ENCODE measurements at regions not wholly inside any gene's neighbourhood (a gene's known extent, or its start where the extent isn't known, plus 50 kb on each side); places are given as distances from the start of the nearest gene placed in this dataset.

DNA sequence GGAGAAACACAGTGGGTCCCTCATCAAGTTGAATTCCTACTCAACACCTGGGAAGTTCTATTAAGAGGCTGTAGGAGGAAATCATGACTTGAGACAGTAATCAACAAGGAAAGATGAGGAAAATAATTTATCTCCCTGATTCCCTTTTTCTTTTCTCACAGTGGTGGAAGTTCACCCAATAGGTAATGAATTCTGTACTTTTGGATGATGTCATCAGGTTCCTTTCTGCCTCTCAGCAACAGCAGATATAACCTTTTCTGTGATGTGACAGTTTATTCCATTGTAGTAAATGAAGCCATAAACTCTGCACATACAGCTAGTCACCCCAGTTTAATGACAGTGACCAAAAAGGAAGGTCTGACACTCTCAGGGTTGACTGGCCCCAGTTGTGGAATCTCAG, 1265.0 kb downstream of the NXPH1 start:
- Mint-ChIP-seq H3K27me3 (ENCODE audit: low read depth in 3 of 3) (peaks cover 0 to 2% (median 0%) of the 10 kb centered on the region in 3 donors), H3K36me3 (no peaks in the 10 kb centered on the region), H3K27ac (no peak overlapping the region), H3K9me3 (peaks cover 0 to 16% (median 3%) of the 10 kb centered on the region in 7 donors), H3K4me1 (no peaks in the 10 kb centered on the region), H3K4me3 (no peak overlapping the region)
- Histone ChIP-seq H4K20me1 (ENCODE audit: insufficient read depth, low read length) (no peaks in the 10 kb centered on the region), H2AFZ (ENCODE audit: insufficient read depth, low read depth, low read length, poor library complexity, severe bottlenecking) (no peak overlapping the region), H3K9ac (ENCODE audit: insufficient read depth, low read length, poor library complexity, severe bottlenecking) (no peak overlapping the region), H3K4me2 (replicated peaks; ENCODE audit: extremely low read depth, low read length, poor library complexity, severe bottlenecking) (no peak overlapping the region), H3K27ac (ENCODE audit: low read depth in 1 of 2, low read length in 2 of 2) (no peak overlapping the region), H3K4me3 (replicated peaks in 1 of 3; ENCODE audit: low read depth in 2 of 3, low read length in 3 of 3) (no peak overlapping the region), H3K9me3 (replicated peaks in 1 of 2; ENCODE audit: control insufficient read depth in 1 of 2, insufficient read depth in 1 of 2, low read length in 2 of 2) (peaks cover 7 to 11% of the 10 kb centered on the region in 2 donors), H3K27me3 (ENCODE audit: control insufficient read depth in 2 of 2, insufficient read depth in 2 of 2, low read length in 2 of 2) (no peaks in the 10 kb centered on the region), H3K79me2 (ENCODE audit: insufficient read depth, low read length) (no peaks in the 10 kb centered on the region), H3K4me1 (ENCODE audit: control insufficient read depth in 1 of 2, insufficient read depth in 2 of 2, low read length in 2 of 2) (no peaks in the 10 kb centered on the region), H3K36me3 (replicated peaks in 1 of 2; ENCODE audit: control insufficient read depth in 1 of 2, insufficient read depth in 2 of 2, low read length in 2 of 2) (no peaks in the 10 kb centered on the region)
- intact Hi-C loops (cut with micrococcal nuclease): no loop called here
- TF ChIP-seq, protein P1, sequence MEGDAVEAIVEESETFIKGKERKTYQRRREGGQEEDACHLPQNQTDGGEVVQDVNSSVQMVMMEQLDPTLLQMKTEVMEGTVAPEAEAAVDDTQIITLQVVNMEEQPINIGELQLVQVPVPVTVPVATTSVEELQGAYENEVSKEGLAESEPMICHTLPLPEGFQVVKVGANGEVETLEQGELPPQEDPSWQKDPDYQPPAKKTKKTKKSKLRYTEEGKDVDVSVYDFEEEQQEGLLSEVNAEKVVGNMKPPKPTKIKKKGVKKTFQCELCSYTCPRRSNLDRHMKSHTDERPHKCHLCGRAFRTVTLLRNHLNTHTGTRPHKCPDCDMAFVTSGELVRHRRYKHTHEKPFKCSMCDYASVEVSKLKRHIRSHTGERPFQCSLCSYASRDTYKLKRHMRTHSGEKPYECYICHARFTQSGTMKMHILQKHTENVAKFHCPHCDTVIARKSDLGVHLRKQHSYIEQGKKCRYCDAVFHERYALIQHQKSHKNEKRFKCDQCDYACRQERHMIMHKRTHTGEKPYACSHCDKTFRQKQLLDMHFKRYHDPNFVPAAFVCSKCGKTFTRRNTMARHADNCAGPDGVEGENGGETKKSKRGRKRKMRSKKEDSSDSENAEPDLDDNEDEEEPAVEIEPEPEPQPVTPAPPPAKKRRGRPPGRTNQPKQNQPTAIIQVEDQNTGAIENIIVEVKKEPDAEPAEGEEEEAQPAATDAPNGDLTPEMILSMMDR (IDR thresholded peaks at IDR 0.05): no peak
- DNase-seq: no peak

DNA sequence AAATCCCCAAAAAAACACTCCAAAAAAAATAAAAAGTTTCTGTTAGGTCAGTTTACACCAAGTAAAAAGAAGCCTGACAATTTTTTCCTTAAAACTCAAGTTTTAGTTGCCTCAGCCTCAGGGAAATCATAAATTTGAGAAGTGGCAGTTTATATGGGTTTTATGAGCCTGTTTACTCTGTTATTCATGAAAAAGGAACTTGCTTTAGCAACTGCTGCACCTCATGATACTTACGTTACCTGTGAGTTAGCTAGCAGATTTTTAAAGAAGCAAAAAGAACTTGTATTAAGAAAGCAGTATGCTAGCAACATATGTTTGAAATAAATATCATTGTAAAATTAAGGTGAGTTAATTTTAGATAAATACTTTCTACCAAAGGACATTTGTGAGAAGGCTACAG, 1264.5 kb upstream of the PHF14 start:
- Mint-ChIP-seq H3K4me3 (no peak overlapping the region), H3K27me3 (ENCODE audit: low read depth in 3 of 3) (no peaks in the 10 kb centered on the region), H3K27ac (no peak overlapping the region), H3K9me3 (peaks cover 0 to 6% (median 3%) of the 10 kb centered on the region in 7 donors), H3K36me3 (no peaks in the 10 kb centered on the region), H3K4me1 (no peaks in the 10 kb centered on the region)
- no peak overlapping the region for H2AFZ ChIP-seq (ENCODE audit: insufficient read depth, low read depth, low read length, poor library complexity, severe bottlenecking)
- no peak overlapping the region for H3K27ac ChIP-seq (ENCODE audit: low read depth in 1 of 2, low read length in 2 of 2)
- WGBS (ENCODE audit: insufficient coverage): no CpG with 5 or more reads among the region's 1 CpG
- no peaks in the 10 kb centered on the region for H3K79me2 ChIP-seq (ENCODE audit: insufficient read depth, low read length)
- H3K9me3 ChIP-seq (replicated peaks in 1 of 2; ENCODE audit: control insufficient read depth in 1 of 2, insufficient read depth in 1 of 2, low read length in 2 of 2): peaks cover 0 to 2% of the 10 kb centered on the region in 2 donors
- no peak overlapping the region for H3K4me3 ChIP-seq (replicated peaks in 1 of 3; ENCODE audit: low read depth in 2 of 3, low read length in 3 of 3)
- no peak for DNase-seq
- intact Hi-C loops (cut with micrococcal nuclease): no loop called here
- H3K4me2 ChIP-seq (replicated peaks; ENCODE audit: extremely low read depth, low read length, poor library complexity, severe bottlenecking): no peak overlapping the region
- no peaks in the 10 kb centered on the region for H3K27me3 ChIP-seq (ENCODE audit: control insufficient read depth in 2 of 2, insufficient read depth in 2 of 2, low read length in 2 of 2)
- H4K20me1 ChIP-seq (ENCODE audit: insufficient read depth, low read length): no peaks in the 10 kb centered on the region
- no peaks in the 10 kb centered on the region for H3K4me1 ChIP-seq (ENCODE audit: control insufficient read depth in 1 of 2, insufficient read depth in 2 of 2, low read length in 2 of 2)
- no peaks in the 10 kb centered on the region for H3K36me3 ChIP-seq (replicated peaks in 1 of 2; ENCODE audit: control insufficient read depth in 1 of 2, insufficient read depth in 2 of 2, low read length in 2 of 2)
- no peak overlapping the region for H3K9ac ChIP-seq (ENCODE audit: insufficient read depth, low read length, poor library complexity, severe bottlenecking)
- TF ChIP-seq, protein P1 (IDR thresholded peaks at IDR 0.05): no peak
